Stimulated activated CD4-positive, alpha-beta T cell treated with anti-CD3 and anti-CD28 coated beads, Interleukin-2, amount 100 ng/mL, for 24 hours (primary cell): ENCODE measurements at regions not wholly inside any gene's neighbourhood (a gene's known extent, or its start where the extent isn't known, plus 50 kb on each side); places are given as distances from the start of the nearest gene placed in this dataset.

Experiments used
- DNase-seq, 2 donors: peaks; one replicate each; pipeline ENCODE4 v3.0.0-alpha.2; 2020

- DNase-seq, result no peak
Measured at GRCh38 chr17:52357854-52358253, 199.3 kb upstream of the CA10 start.

DNA sequence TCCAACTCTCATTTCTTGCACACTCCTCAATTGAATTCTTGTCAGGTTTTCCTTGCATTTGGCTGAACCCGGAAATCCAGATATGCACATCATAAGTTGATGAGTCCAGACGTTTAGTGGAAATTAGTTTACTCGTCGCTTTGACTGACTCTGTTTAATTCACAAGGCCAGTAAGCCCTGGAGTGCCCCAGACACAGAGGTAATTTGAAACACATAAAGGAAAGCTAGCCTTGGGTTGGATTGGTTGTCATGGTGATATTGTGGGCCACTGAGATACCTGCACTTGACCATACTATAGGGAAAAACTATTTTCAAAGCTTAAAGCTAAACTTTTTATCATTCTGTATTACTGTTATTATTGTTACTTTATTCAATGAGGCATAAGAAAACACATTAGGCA is 178.3 kb upstream of the CA10 start:
- DNase-seq, result no peak

DNA sequence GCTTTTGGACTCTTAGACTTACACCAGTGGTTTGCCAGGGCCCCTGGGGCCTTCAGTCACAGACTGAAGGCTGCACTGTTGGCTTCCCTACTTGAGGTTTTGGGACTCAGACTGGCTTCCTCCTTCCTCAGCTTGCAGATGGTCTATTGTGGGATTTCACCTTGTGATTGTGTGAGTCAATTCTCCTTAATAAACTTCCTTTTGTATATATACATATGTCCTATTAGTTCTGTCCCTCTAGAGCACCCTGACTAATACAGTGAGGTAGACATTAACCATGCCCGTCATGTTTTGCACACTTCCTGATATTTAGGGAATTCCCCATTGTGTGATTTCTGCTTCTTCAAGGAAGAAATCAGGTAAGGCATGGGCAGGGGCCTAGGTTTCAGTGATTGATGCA is 147.8 kb upstream of the CA10 start:
- DNase-seq, result no peak

GRCh38 chr17:52298881-52299280 is 140.4 kb upstream of the CA10 start:
- DNase-seq, result no peak

DNA sequence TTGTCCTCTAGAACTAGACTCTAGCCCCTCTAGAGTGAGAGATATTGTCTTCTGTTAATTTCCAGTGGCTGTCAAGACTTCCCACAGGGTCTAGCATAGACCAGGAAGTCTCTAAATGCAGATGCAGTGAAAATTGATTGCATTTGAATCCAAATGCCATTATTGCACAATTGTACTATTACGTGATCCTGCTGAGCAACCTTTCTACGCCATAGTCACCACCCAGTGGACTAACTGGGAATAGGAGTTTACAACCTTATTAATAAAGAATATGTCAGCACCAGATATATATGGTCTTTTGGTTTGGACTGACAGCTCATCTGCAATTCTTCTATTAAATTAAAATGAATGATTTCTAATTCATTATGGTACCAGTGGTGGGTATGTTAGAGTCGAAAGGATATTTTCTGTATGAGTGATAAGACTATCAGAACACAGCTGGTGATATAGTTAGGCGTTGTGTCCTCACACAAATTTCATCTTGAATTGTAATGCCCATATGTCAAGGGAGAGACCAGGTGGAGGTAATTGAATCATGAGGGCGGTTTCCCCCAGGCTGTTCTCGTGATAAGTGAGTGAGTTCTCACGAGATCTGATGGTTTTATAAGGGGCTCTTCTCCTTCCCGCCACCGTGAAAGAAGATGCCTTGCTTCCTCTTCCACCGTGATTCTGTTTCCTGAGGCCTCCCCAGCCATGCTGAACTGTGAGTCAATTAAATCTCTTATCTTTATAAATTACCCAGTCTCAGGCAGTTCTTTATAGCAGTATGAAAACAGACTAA is 138.9 kb upstream of the CA10 start:
- no peak for DNase-seq

DNA sequence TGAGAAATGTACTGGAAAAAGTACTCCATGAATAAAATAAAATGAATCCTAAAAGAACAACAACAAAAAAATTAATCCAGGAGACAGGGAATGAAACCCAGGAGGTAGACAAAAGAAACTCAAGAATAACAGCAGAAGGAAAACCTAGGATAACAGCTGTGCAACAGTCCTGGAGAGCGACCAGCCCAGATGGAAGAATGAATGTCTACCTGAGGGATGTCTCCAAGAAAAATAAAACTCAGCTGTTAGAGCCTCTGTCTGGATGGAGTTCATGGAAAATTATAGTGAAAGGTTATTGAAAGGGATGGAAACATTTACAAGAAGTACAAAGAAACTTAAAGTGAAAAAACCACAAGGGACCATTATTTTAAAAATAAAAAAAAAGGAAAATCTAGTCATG is 135.8 kb upstream of the CA10 start:
- DNase-seq, result no peak

GRCh38 chr17:52287611-52288010 is 129.1 kb upstream of the CA10 start:
- no peak for DNase-seq

- no peak for DNase-seq
Measured at GRCh38 chr17:52283872-52284271, 125.4 kb upstream of the CA10 start.

- DNase-seq, result no peak
Measured at GRCh38 chr17:52276381-52277008, 118.0 kb upstream of the CA10 start.

GRCh38 chr17:52271781-52272180 is 113.3 kb upstream of the CA10 start:
- DNase-seq, result no peak

GRCh38 chr17:52255347-52255746 is 96.8 kb upstream of the CA10 start:
- no peak for DNase-seq

- DNase-seq, result no peak
Measured at GRCh38 chr17:52244689-52245088, 86.2 kb upstream of the CA10 start.

- DNase-seq, result no peak
Measured at GRCh38 chr17:52242268-52242667, 83.8 kb upstream of the CA10 start.

DNA sequence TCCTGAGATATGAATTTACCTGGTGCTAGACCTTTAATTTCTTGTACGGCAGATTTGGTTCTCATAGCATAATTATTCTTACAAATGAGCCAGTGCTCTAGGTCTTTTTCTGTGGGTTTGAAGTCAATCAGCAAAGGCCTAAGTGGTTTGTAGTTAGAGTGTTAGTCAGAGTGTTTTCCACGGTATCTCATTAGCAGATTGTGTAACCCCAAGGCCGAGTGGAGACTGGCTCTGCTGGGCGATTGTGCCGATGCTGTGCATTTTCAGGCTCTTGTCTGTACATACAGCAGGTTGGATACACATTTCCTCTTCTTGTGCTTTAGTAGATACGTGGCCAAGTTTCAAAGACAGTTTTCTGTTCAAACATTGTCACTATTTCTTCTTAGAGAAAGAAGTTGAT is 78.6 kb upstream of the CA10 start:
- no peak for DNase-seq

DNA sequence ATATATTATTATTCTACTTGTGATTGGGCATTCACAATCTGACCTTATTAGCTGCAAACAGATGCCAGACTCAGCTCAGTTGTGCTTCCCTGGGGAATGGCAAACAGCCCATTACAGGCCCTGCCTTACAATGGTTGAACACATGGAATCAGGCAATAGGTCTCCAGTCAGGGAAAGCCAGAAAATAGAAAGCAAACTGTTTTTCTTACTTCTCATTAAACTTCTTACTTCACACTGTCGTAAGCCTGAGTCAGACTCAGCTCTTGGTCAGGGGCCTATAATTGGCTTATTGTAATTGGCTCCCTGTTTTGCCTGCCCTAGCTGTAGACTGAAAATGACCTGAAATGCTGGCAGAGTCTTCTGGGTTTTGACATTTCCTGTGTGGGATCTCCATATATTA is 77.0 kb upstream of the CA10 start:
- no peak for DNase-seq

DNA sequence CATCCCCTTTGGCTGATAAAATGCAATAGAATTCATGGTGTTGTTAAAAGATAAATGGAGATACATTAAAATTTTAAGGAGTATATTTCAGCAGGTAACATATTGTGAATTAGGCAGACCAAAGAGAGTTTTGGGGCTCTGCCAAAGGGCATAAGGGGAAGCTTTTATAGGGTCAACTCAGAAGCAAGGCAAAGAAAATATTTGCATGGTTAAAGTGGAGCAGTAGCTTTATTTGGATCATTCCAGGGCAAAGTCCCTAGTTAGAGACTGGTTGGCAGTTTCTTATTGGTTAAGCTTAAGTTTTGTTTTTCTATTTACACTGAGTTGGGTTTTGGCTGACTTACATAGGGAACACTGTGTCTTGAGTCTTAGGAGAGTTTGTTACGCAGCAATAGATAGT is 75.1 kb upstream of the CA10 start:
- DNase-seq, result no peak

- no peak for DNase-seq
Measured at GRCh38 chr17:52233176-52233575, 74.7 kb upstream of the CA10 start.

- DNase-seq, result no peak
Measured at GRCh38 chr17:52228823-52229222, 70.3 kb upstream of the CA10 start.

GRCh38 chr17:52227926-52228325 is 69.4 kb upstream of the CA10 start:
- no peak for DNase-seq

- no peak for DNase-seq
Measured at GRCh38 chr17:52213451-52213850, 54.9 kb upstream of the CA10 start.

GRCh38 chr17:52212851-52213250 is 54.3 kb upstream of the CA10 start:
- no peak for DNase-seq

- no peak for DNase-seq
Measured at GRCh38 chr17:52209507-52209906, 51.0 kb upstream of the CA10 start.
